Right renal cortex interstitium (tissue), 3 donors: ENCODE measurements at regions not wholly inside any gene's neighbourhood (a gene's known extent, or its start where the extent isn't known, plus 50 kb on each side); places are given as distances from the start of the nearest gene placed in this dataset.
"Not testable (repeated sequence)": the region's sequence is repeated elsewhere in the genome, so short reads cannot be mapped to it uniquely, and the experiment has no call there.

Experiments
- DNase-seq, 3 donors: peaks; one replicate each; pipeline ENCODE4 v3.0.0-alpha.2; 2013; ENCODE audit warnings: low read depth in 3 of 3, low spot score in 2 of 3

- DNase-seq = no peak
These were observed 1298.1 kb downstream of the EPHA7 start for GRCh38 chr6:92121228-92121627.

GRCh38 chr6:92117800-92118199, 1301.6 kb downstream of the EPHA7 start:
- no peak for DNase-seq

GRCh38 chr6:92114797-92115196, 1304.6 kb downstream of the EPHA7 start:
- no peak for DNase-seq

- DNase-seq = no peak
These were observed 1305.2 kb downstream of the EPHA7 start for GRCh38 chr6:92114091-92114675.

GRCh38 chr6:92111386-92111785, 1308.0 kb downstream of the EPHA7 start:
- DNase-seq = no peak

GRCh38 chr6:92110403-92110802, 1309.0 kb downstream of the EPHA7 start:
- DNase-seq = no peak

- DNase-seq = no peak
These were observed 1309.4 kb downstream of the EPHA7 start for GRCh38 chr6:92109956-92110355.

- no peak for DNase-seq
These were observed 1310.1 kb downstream of the EPHA7 start for GRCh38 chr6:92109256-92109655.

GRCh38 chr6:92086750-92087149, 1332.6 kb downstream of the EPHA7 start:
- DNase-seq = peak in 2 of 3 donors; percentile 8 to 18

- DNase-seq = not testable (repeated sequence)
These were observed 1335.4 kb downstream of the EPHA7 start for GRCh38 chr6:92083914-92084313.

- DNase-seq = no peak
These were observed 1347.0 kb downstream of the EPHA7 start for GRCh38 chr6:92072387-92072786.

GRCh38 chr6:92069781-92070180, 1349.6 kb downstream of the EPHA7 start:
- DNase-seq = no peak

- DNase-seq = no peak
These were observed 1366.8 kb downstream of the EPHA7 start for GRCh38 chr6:92052513-92052912.

- no peak for DNase-seq
These were observed 1369.1 kb downstream of the EPHA7 start for GRCh38 chr6:92050216-92050615.

GRCh38 chr6:92047860-92048259, 1371.5 kb downstream of the EPHA7 start:
- DNase-seq = peak in 1 of 3 donors; percentile 27

- DNase-seq = no peak
These were observed 1372.1 kb downstream of the EPHA7 start for GRCh38 chr6:92047152-92047850.

GRCh38 chr6:92044312-92044711, 1375.0 kb downstream of the EPHA7 start:
- DNase-seq = no peak

GRCh38 chr6:92043777-92044176, 1375.6 kb downstream of the EPHA7 start:
- no peak for DNase-seq

GRCh38 chr6:92026878-92027277, 1392.5 kb downstream of the EPHA7 start:
- no peak for DNase-seq

GRCh38 chr6:92024881-92025280, 1394.5 kb downstream of the EPHA7 start:
- DNase-seq = no peak

GRCh38 chr6:92024110-92024509, 1395.2 kb downstream of the EPHA7 start:
- DNase-seq = no peak

- no peak for DNase-seq
These were observed 1395.9 kb downstream of the EPHA7 start for GRCh38 chr6:92023410-92023966.
